Fibroblast of upper back skin (primary cell): ENCODE measurements at regions not wholly inside any gene's neighbourhood (a gene's known extent, or its start where the extent isn't known, plus 50 kb on each side); places are given as distances from the start of the nearest gene placed in this dataset.

ENCODE experiments used
- DNase-seq: peaks from one replicate; pipeline ENCODE4 v3.0.0-alpha.2; 2013

DNA sequence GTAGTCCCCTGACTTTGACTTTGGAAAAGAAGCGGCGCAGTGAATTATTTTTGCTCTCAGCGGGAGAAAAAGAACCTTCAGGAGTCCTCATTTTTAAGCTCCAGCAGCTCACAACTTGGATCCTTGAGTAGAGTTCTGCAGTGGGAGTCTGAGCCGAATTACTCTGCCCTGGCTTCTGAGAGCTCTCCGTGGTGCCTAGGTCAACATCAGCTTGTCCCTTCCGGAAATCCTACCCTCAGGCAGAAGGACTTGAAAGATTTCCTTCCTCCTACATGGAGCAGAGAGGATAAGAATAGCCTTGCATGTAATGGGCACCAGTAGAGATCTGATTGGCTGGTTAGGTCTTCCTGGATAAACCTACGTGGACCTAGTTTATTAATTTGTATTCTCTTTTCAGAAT, 549.7 kb upstream of the TENM3 start:
- no peak for DNase-seq

DNA sequence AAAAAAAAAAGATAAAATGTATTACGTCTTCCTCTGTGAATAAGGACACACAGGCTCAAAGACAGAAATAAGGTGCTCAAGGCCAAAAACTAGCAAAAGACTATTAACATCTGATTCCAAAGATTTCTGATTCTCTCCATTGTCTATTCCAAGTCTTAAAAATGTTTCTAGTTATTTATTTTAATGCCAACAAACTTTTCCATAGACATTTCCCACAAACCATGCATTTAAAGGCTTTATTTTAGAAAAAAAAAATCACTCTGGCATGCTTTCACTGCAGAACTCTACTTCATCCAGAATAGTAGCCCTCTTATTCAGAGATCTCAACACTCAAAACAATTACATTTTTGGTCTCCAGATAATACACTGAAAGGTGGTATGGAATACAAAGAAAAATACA, 545.0 kb upstream of the TENM3 start:
- no peak for DNase-seq

DNA sequence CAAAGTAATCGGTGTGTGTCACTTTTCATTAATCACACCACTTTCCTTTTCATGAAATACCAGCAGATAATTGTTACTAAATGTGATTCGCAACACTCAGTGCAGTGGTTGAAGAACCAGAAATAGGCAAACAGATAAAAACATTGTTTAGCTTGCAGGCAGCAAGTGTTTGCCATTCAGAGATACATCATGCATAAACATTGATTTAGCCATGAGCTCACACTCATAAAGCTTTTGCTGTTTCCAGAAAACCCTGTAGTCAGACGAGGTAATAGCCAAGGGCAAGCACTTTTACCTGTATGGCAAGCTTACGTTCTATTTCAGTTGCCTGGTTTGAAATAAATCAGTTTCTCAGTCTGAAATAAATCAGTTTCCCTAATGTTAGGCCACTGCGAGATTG, 542.0 kb upstream of the TENM3 start:
- no peak for DNase-seq

DNA sequence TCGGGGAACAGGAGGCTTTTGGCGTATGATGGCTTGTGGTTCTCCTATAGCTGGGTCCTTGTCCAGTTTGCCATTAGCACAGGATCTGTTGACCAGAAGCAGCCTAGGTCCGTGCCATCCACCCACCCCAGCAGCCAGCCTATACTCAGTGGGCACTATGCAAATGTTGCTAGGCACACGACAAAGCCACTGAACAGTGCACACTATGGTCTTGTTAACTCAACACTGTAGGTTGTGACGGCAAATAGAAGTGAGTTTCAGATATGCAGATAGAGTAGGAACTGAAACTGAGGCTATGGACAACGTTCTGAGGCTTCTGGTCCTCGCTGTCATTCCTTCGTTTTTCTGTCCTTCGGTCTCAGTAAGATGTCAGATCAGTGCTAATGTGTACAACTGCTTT, 541.3 kb upstream of the TENM3 start:
- DNase-seq, result no peak

DNA sequence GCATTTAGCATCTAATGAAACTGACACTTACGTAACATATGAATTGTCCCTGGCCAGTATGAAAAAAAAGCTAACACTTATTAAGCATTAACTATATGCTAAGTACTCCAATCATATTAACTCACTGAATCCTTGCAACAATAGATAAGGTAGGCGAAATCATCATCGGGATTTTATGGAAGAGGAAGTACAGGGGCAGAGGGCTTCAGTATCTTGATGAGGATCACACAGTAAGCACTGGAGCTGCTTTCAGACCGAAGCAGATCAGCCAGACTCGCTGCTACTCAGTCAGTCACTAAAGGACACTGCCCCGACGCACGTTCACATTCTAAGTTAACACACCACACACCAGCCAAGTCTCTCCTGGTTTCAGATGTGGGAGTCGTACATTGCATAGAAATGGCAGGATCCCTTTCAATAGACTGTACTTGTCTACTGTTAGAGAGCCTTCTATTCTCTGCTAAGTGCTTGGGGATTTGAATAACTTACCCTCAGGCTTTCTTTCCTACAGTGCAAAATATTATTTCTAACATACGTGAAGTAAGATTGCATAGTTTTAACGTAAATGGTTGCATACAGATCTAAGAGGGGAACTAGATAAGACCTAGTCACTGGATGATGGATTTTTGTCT, 540.2 kb upstream of the TENM3 start:
- DNase-seq, result no peak

DNA sequence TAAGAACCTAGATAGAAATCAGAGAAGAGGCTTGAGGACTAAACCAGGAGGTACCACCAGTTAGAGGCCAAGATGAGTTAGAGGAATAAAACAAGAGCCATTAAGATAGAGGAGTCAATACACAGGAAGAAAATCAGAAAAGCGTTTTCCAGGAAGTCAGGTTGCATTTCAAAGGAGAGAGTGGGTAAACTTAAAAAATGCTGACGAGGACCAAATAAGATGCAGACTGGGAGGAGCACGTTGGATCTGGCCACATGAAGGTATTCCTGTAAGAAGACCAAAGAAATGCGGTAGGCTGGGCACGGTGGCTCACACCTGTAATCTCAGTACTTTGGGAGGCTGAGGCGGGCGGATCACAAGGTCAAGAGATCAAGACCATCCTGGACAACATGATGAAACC, 533.1 kb upstream of the TENM3 start:
- no peak for DNase-seq

DNA sequence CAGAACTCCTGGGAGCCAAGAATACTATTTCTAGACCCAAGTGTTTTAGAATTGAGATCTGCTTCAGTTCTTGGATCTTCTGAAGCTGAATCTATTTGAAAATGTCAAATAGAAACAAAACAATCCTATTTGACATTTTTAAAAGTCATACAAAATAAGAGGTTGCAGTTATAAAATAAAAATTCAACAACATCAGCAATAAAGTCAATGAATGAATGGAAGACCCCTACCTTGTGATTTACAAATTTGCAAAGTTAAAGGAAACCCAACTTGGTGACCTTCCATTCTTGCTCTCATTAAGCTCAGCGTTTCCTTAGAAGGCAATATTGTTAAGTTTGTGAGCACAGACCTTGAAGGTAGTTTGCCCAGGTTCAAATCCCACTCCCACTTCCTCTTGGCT, 531.8 kb upstream of the TENM3 start:
- no peak for DNase-seq

DNA sequence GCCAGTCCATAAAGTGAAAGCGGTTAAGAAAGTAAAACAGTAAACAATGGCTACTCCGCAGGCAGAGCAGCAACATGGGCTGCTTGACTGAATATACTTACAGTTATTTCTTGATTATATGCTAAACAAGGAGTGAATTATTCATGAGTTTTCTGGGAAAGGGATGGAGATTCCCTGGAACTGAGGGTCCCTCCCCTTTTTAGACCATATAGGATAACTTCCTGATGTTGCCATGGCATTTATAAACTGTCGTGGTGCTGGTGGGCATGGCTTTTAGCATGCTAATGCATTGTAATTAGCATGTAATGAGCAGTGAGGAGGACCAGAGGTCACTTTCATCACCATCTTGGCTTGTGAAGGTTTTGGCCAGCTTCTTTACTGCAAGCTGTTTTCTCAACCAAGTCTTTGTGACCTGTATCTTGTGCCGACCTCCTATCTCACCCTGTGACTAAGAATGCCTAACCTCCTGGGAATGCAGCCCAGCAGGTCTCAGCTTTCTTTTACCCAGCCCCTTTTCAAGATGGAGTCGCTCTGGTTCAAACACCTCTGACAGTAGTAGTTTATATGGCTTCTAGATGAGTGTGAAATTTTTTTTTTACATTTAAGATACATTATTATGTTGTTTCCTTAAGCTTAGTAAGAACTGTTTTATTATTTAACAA, 514.8 kb upstream of the TENM3 start:
- no peak for DNase-seq

DNA sequence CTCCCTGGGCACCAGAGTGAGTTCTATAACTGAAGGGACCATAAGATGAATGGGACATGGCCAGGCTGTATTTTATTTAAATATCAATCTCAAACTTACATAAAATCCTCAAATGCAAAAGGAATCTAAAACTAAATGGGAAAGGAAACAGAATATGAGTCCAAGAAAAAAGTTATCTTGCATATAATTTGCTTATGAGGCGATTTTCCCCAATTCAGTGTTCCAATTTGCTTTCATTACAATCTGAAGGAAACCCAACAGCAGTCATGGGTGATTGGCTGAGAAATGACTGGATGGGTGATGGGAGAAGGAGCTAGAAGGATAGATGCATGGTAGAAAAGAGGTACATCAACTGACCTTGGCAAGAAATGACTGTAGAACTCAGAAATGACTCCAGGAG, 511.3 kb upstream of the TENM3 start:
- no peak for DNase-seq

DNA sequence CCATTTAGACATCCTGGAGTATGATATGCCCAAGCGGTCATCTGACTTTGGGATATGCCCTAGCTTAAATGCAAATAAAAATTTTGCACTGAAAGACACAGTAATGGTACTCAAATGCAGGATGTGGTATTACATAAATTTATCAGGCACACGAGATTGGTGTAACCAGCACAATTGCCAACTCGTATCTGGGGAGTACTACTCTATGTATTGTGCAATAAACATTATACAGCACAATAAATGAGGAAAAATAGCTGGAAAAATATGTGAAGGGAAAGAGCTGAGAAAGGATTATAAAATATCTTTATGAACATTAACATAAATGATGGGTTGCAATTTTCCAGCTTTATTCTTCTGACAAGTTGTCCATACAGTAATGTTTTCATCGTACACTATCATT, 505.5 kb upstream of the TENM3 start:
- DNase-seq, result no peak

DNA sequence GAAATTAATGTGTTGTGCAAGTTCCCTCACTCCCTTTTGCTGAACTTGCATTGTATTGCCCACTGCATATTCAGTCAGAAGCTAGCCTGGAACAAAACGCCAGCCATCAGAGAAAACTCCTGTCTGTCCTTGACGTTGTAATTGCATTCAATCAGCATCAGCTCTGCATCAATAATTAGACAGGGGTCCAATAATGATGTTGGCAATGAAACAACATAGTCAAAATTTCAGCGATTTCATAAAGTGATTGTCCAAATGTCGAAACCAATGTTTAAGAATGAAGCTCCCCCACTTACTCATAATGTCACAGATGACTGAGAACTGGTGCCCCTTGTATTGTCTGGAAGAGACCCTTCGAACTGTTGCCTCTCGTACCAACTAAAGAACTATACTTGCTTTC, 504.2 kb upstream of the TENM3 start:
- no peak for DNase-seq

DNA sequence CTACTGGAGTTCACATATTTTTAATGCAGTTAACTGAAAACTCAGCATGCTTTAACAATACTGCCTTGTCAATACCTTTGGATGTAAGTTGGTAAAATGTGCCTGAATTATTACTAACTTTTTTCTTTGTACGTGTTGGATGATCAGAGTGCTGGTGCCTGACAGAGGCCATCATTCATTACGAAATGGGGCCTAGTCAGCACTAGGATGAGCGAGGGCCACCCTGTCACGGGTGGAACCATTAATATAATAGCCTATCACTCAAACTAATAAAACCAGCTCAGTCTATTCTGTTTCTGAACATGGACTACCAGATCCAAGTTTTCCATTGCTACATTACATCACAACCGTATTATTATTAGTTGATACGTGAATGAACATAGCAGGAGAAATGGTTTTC, 501.7 kb upstream of the TENM3 start:
- DNase-seq, result no peak

DNA sequence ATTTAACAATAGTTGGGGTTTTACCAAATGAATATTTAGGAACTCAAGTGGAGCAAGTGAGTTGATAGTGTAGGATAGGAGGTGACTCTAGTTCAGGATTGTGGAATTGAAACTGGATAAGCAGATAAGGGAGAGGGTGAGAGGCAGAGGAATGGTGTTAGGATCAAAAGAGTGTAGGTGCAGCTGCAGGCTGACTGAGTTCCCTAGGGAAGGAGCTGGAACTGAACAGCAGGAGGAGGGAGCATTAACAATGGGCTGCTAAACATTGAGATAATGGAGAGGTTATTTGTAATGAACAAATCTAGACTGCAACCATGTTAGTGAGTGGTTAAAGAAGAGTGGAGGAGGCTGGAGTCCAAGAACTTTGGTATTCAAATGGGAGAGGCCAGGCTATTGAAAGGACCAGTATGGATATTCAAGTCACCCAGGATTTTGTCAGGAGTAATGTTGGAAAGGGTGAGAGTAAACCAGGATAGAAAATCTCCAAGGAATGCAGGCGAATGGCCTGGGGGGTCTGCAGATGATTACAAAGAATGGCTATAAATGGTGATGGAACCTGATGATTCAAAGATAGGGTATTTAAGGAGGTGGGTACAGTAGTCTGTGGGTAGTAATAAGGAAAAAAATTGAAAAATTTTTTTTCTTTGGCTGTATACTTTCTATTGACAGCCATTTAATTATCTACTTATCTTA, 497.1 kb upstream of the TENM3 start:
- peak; percentile 77 for DNase-seq

DNA sequence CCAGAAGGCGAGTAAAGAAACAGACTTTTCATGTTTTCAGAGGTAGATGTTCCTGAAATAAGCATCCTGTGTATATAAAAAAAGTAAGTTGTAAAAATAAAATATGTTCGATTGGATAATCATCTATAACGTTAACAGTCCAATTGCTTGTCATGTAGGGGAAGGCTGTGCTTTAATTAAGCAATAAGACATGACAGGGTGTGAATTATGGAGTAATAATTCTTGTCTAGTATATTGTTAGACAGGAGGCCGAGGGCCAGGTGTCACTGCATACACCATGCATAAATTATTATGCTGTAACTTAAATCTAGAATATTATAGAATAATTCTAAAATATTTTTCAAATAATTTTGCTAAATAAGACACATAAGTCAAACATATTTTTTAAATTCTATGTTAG, 494.6 kb upstream of the TENM3 start:
- no peak for DNase-seq

DNA sequence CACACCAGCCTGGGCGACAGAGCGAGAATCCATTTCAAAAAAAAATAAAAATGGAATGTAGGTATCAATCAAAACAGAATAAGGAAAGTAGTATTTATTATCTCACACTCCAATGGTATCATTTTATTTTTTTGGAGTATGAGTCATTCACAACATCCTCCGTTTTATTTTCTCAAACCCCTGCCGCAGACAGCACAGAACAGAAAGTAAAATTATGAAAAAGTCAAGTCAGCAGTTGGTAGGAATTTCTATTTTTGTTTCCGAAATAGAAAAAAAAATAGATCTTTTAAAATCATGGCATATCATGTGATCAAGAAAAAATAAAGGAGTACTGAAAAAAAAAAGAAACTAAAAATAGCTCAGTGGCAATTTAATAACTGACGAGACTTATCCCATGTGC, 490.7 kb upstream of the TENM3 start:
- no peak for DNase-seq

DNA sequence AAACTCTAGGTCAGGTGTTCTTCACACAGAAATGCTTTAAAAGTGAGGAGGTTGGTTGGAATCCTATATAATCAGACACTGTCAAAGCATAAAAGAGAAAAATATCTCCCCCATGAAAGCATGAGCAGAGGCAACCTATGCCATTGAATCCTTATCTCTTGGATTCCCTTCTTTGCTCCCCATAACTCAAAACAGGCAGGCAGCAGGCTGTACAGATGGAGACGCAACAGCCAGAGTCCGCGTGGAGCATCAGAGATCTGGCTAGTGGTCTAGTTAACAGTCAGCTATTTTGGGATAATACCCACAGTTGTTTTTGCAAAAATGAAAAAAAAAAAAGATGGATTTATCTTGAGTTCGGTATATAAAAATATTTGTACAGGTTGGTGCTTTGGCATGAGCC, 490.0 kb upstream of the TENM3 start:
- DNase-seq, result no peak

DNA sequence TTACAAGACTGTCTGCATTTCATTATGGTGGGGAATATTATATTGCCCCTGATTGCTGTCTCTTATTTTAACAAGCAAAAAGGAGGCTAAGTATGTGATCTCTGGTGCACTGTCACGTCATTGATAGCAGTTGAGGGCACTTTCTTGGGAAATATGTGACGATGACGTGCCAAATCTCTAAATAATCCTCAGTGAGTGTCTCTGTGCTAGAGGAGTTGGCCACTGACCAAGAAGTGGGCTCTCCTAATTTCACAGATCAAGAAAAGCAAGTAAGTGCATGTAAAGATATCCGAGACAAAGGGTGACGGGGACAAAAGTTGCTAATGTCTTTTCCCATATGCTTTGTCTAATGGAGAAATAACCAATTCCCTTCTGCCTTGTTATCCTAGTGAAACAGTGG, 487.4 kb upstream of the TENM3 start:
- DNase-seq, result no peak

DNA sequence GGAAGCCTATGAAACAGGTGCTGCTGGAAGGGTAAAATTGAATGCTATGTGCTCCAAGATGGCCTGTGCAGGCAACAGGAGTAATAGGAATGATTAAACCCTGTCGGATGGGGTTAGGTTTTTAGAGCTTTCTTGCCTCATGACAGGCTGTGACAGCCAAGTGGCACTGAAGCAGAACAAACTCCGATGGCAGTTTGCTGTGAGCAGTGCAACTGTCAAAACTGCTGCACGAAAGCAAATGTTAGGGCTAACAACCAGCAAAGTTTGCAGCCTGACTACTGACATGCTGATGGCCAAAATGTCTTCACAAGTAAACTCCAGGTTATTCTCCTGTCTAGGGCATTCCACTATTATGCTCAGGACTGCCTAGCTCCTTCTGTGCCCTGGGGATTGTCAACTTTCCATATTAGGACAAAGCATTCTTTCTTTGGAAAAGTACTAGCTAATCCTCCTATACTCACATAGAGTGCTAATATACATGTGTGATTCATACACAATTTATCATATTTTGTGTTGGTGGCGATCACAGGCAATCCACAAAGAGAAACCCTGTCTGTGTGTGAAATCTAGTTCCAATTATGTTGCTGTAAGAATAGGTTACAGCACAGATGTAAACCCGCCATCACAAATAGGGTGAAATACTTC, 486.6 kb upstream of the TENM3 start:
- peak; percentile 47 for DNase-seq

DNA sequence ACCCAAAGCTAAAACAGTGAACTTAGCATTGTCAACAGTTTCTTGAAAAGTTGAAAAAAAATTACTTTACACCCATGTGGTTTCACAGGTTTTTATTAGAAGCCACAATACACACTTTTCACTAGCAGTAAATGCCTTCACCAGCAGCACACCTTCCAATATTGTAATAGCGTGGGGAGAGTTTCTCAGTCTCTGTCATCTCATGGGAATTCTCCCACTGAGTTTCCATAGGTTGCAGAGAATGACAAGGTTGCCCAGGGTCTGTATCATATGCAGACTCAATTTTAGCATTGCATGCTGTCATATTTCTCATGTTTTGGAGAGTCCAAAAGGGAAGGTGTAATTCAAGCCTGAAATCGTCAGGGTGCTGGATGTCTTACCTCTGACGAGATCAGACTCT, 486.1 kb upstream of the TENM3 start:
- no peak for DNase-seq

DNA sequence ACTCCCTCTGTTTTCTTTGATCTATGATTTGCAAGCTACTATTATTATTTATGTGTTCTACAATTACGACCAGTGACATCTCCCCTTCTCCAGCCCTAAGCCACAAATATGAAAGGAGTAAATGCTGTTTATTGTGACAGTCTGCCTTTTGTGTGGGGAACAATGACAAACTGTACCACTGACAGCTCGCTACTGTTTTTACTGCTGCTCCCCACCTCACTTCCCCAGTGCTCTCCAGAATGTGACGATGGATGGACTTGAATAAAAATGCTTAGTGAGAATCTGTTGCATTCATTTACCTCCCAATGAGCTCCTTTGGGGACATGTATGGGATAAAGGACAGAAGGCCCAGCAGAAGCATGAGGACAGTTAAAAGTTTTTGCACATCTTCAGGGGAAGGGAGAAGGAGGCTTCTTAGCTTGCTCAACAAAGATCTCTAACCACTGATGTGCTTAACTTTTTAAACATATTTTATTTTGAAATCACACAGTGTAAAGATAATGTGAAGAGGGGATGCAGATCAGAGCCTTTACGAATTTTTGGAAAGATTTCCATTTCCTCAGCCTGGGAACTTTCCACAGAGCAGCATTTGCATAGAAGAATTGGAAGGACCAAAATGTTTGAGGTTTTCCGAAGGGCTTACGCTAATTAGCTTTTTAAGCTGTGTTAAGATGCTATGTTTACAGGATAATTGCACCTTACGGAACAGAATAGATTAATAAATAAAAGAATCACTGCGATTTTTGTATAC, 485.1 kb upstream of the TENM3 start:
- no peak for DNase-seq

DNA sequence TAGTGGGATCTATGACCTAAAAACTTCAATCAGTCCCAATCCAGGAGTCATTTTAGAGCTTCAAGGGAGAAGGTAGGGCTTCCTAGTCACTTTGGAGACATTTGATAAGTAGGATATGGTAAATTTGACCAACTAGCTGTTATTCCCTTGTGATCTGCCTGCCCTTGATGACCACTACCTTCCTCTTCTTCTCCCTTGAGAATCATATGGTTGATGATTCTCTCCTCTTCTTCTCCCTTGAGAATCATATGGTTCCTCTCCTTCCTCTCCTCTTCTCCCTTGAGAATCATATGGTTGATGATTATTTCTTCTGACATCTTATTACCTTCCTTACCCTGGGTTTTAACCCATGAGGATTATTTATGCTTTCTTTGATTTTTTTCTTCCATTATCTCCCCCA, 482.6 kb upstream of the TENM3 start:
- no peak for DNase-seq

DNA sequence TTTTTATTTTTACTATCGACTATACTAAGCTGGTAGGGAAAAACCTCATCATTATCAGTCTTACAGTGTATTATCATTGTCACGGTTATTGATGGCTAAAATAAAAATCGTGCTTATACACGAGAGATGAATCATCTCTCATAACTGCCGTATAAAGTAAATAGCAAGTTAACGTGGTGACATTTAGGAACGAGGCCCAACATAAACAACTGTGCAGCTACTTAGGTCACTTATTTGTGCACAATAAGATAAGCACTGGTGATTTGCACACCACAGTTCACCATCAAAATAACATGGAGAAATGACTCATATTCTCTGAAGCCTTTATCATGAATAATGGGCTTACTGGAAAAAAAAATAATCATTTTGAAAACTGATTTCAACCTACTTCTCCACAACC, 482.0 kb upstream of the TENM3 start:
- peak; percentile 35 for DNase-seq

DNA sequence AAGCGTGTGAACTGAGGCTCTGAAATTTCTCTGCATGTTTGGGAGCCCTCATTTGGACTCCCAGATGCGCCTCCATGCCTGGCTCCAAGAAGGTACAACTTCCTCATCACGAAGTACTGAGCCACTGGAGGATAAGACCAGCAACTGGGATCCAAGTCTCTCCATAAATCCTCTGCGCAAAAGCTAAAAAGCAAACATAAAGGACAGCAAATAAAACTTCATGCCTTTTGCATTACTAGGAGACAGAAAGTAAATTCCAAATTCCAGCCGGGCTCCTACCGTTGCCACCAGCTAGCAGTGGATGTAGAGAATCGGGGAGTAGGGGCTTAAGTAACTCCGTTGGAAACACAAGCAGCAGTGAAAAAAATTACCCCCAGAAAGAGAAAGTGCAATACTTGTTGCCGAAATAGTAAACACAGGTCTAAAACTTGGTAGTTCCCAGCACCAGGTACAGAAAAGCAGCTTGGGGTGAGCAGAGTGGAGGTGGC, 477.1 kb upstream of the TENM3 start:
- no peak for DNase-seq
